ENCODE measurements at regions not wholly inside any gene's neighbourhood (a gene's known extent, or its start where the extent isn't known, plus 50 kb on each side); places are given as distances from the start of the nearest gene placed in this dataset.
"Not testable (repeated sequence)": the region's sequence is repeated elsewhere in the genome, so short reads cannot be mapped to it uniquely, and the experiment has no call there.

DNA sequence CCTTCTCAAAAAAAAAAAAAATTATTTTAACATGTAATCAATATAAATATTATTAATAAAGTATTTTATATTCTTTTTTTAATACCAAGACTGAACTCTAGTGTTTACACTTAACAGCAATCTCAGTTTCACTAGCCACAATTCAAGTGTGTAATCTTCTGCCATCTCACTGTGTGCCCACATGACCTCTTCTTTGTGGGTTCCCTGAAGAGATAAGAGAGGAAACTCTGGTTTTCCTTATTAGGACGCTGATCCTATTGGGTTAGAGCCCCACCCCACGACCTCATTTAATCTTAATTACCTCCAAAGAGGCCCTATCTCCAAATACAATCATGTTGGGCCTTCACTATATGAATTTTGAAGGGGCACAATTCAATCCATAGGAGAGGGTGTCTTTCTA lies 177.6 kb downstream of the STK31 start:
- no peak for DNase-seq

DNA sequence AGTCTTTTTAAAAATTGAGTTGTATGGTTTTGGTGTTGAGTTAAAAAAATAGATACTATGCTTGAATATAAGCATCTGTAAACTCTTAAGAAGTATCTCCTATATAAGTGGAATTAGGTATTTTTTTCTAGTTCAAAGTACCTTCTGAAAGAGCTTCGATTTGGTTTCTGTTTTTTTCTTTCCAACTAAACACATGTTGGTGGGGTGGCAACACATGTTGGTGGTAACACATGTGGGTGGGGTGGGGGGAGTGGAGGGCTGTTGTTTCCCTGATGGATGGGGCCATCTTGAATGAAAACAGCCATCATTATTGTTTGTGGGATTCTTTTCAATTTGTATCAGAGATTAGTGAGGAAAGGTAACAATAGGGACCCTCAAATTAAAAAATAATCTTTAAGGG lies 178.9 kb downstream of the STK31 start:
- DNase-seq = no peak

DNA sequence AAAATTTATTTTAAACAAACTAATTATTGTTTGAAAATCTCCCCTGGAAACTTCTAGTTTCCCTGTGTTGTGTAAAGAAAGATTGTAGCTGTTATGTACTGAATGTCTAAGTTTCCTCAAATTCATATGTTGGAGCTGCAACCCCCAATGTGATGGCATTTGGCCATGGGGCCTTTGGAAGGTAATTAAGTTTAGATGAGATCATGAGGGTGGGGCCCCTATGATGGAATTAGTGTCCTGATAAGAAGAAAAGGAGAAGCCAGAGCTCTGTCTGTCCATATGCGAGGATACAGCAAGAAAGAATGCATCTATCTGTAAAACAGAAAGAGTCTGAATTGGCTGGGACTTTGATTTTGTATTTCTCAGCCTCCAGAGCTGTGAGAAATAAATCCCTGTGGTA lies 179.5 kb downstream of the STK31 start:
- DNase-seq = no peak

DNA sequence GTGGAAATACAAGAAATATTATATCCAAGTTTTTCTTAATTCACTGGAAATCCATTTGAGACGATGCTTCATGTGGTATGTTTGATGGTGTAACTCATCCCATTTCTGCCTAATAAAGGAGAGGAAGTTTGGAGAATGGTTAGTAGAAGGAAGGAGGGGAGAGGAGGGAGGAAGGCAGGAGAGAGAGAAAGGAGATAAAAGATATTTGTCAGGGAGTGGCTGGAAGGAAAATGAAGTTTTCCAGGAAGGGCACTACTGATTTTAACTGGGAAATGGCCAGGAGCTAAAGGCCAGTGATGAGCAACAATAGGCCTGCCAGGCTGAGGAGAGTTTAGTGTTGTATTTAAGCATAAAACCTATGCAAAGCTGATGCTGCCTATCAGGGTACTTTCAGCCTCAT lies 182.0 kb downstream of the STK31 start:
- DNase-seq = no peak

DNA sequence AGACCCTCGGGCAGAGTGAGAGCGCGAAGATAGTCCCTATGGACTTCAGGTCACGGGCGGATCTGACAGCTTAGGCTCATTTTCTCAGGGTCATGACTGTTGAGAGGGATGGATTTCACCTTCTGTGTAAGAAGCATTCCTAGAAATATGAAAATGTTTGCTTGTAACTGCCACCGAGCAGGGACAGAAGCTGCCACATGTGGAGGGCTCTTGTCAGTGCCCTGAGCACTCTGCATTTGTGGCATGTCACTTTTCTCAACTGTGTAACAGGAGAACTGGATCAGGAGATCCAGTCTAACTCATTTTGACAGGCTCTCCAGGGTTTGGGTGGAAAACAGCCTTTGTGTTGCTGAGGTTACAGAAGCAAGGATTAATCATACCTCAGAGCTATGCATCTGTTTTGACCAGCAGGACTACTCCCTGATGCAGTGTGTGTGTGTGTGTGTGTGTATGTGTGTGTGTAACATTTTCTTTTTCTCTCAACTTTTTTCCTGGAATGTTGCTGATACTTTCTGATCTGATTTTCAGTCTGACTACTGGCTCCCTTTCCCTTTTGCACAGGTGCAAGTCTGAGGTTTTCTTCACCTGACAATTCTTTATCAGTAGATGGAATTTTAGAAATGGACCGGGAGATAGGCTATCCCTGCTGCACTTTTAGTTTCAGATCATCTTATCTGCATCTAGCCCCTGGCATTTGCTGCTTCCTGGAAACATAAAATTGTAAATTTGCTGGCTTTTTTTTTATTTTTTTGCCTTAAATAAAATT lies 183.3 kb downstream of the STK31 start:
- DNase-seq = no peak

DNA sequence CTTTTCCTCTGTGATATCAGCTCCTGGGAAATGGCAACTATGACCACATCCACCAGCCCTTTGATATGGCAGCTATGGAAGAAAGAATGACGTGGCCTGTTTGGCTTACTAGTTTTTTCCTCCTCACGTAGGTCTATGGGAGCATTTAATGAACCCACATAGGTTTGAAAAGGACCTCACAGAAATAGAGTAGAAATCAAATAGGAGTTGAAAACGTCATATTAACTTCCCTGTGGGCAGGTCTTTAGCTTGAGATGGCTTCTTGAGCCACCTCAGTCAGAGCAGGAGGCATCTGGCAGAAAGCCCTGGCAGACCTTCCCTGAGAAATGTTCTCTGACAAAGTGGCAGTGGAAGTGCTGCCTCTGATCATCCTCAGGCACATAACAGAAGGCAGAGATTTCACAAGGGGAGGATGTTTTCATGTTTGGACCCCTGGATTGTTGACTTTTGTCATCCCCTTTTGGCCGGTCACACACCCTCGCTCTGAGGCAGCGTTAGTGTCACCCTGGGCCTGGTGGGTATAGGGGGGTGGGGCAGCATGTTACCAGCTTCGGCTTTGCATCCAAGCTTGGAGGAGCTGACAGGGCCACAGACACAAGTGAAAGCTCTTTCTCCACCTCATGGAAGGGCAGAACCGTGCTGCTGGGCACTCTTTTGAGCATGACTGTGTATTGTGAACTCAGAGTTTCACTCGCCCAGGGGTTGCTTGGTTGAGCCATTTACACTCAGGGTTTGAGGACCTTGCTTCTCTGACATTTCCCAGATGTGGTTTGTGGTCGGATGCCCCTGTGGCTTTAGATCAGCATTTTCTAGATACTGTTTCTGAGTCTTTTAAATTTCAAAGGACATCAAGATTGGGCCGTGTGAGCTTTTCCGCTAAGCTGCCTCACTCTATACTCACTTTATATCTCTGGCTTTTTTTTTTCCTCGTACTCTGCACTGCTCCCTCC lies 184.2 kb downstream of the STK31 start:
- no peak for DNase-seq

DNA sequence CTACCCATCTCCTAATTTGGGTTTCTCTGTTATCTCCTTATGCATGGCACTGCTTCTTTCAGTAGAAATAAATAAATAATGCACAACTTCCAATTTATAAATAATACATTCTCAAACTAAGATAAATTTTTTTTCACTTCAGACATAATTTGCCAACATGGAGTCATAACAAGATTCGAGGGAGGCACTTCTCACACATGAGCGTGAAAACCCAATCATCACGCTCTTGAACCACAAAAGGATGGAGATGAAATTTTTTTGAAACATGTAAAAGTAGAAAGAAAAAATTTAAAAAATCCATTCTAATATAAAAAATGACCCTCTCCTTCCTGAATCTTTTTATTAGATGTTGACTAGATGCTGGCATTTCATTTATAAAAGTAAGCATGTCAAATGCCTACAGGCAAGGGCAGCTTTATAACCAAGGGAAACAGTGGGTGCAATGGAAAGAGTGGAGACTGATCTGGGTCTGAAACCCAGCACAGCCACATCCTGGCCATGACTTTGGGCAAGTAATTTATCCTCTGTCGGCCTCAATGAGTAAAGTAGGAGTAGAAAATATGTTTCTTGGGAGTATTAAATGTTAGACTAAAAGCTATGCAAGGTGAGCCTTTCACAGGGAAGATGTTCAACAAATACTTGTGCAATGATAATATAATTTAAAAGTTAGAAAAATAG lies 185.0 kb downstream of the STK31 start:
- DNase-seq = no peak

DNA sequence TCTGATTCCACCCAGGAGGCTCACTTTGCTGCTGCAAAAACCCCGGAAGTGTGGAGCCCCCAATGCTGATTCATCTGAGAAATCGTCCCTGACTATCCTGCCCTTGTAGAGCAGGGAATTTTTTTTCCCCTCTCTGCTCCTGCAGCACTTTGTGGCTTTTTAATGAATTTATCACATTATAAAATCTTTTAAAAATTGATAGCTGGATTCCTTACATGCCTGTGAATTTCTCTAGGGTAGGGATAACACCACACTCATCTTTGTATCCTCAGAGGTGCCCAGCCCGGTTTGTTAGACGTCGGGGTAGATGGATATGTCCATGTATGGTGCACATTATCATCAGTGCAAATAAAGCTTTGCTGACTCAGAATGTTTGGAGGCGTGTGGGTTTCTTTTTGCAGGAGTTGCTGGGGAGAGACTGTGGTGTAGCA lies 185.7 kb downstream of the STK31 start:
- no peak for DNase-seq

DNA sequence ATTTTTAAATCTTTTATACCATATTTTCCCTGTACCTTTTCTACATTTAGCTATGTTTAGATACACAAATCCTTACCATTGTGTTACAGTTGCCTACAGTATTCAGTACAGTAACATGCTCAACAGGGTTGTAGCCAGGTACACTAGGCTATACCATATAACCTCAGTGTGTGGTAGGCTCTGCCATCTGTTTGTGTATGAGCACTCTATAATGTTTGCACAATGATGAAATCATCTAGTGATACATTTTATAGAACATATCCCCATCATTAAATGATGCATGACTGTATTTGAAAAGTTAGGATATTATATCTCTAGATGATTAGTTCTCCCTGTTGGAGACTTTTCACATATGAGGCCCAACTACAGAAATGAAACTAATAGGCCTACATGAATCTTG lies 188.6 kb downstream of the STK31 start:
- no peak for DNase-seq

DNA sequence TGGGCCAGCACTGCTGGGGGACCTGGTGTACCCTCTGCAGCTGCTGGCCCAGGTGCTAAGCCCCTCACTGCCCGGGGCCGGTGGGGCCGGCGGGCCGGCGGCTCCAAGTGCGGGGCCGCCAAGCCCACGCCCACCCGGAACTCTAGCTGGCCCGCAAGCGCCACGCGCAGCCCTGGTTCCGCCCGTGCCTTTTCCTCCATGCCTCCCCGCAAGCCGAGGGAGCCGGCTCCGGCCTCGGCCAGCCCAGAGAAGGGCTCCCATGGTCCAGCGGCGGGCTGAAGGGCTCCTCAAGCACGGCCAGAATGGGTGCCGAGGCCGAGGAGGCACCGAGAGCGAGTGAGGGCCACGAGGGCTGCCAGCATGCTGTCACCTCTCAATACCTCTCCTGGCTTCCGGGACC lies 194.9 kb downstream of the STK31 start:
- not testable (repeated sequence) for DNase-seq

DNA sequence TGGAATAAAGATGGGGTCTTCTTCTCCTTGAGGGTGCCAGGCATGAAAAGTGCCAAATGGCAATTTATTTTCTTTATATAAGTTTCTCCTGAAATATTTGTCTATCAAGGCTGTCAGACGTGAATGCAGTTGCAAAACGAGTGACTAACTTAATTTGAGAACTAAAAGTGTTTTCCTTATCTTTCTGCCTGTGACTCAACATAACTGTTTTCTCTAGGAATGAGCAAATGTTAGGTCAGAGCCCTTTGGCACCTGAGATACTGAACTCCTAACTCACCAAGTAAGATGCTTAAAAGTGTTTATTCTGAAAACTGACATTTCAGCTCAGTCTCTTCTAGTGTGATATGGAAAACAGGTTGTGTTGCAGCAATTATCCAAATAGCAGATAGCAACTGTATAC lies 197.0 kb downstream of the STK31 start:
- no peak for DNase-seq

DNA sequence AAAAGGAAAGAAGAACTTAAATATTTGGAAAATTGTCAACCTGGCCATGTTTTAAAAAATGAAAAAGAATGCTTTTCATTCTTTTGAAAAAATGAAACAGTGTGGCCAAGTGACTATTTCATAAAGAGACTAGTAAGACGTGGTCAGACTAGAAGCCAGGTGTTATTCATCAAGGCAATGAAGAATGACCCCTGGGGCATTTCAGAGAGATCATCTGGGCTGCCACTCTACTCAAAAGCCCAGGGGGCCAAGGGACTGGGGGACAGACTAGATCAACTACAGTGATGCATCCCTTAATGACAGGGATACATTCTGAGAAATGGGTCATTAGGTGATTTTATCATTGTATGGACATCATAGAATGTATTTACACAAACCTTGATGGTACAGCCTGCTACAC lies 199.4 kb downstream of the STK31 start:
- no peak for DNase-seq

DNA sequence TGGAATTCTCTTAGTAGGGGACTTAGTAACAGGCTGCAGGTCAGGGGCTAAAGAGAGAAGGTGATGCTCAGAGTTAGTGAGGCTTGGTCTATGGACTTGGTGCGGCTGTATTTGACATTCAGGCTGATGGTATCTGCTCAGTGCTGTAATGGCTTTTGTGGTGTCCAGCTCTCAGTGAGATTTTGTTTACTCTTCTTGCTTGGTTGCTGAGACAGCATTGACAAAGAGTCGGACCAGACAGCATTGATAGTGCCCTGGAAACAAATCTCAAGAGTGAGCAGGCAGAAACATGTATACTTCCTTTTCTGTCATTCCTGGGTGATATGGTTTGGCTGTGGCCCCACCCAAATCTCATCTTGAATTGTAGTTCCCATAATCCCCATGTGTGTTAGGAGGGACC lies 202.0 kb downstream of the STK31 start:
- no peak for DNase-seq

DNA sequence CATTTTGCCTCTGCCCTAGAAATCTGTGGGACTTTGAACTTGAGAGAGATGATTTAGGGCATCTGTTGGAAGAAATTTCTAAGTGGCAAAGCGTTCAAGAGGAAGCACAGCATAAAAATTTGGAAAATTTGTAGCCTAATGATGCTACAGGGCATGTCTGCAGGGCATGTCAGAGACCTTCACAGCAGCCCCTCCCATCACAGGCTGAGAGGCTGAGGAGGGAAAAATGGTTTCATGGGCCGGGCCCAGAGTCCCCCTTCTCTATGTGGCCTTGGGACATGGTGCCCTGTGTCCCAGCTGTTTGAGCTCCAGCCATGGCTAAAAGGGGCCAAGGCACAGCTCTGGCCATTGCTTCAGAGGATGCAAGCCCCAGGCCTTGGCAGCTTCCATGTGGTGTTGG lies 203.0 kb downstream of the STK31 start:
- DNase-seq = no peak

DNA sequence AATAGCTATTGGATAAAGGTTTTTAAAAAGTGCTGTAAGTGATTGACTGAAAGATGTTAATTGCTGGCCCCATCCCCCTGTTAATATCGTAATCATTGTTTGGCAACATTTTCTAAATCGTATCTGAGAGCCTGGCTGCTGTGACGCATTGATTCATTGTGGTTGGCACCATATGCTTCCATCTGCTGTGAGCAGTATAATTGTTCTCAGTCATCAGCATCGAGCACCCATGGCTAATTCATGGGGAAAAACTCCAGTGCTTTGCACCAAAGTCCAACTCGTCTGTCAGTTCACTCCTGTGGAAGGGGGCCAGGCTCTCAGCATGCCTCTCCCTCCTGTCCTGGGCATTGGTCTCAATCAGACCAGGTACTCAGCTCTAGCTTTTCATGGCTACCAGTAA lies 205.2 kb downstream of the STK31 start:
- DNase-seq = no peak

DNA sequence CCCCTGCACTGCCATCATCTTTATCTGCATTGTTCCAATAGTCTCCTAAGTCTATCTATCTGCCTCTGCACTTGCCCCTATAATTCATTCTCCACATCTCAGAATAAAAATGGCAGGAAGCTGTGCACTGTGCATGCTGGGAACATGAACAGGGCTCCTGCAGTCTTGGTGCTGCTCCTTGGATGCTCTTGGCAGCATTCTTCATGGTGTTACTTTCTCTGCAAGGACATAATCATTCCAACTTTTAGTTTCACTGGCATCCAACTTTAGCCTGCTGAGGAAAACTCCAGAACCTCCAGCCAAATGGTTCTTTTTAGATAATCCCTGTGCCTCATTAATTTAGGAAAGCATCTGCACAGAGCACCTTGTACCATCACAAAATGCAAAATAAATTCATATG lies 208.3 kb downstream of the STK31 start:
- no peak for DNase-seq

DNA sequence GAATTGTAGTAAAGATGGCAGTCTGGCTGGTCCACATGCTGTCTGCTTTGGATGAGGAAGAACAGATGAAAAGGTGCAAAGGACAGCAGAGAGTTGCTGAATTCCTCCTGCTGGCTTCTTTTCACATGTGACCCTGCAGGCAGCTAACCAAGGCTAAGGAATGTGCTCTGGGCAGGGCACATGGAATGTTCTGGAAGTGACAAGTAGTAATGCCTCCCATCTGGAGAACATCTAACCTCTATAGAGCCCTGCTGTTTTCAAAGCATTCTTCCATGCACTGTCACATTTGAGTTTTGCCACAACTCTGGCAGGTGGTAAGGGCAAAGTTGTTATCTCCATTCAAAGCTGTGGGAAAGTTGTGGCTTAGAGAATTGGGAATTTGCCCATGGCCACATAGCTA lies 208.8 kb downstream of the STK31 start:
- DNase-seq = no peak

DNA sequence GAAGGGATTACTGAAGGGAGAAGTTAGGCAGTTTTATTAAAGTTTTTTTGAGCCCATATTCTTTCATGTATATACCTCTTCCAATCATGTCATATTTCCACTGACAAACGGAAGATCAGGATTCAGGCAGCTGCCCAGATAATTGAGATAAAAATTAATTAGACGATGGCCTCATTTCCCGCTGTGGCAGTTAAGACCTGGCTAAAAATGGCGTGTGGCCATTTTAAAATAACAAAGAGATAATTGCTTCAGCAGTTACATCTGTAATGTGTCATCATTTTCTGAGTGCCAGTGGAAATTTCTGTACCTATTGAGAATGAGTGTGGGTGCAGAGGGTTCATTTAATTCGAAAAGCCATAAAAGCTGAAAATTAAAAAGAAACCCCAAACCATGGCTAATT lies 215.1 kb downstream of the STK31 start:
- no peak for DNase-seq

DNA sequence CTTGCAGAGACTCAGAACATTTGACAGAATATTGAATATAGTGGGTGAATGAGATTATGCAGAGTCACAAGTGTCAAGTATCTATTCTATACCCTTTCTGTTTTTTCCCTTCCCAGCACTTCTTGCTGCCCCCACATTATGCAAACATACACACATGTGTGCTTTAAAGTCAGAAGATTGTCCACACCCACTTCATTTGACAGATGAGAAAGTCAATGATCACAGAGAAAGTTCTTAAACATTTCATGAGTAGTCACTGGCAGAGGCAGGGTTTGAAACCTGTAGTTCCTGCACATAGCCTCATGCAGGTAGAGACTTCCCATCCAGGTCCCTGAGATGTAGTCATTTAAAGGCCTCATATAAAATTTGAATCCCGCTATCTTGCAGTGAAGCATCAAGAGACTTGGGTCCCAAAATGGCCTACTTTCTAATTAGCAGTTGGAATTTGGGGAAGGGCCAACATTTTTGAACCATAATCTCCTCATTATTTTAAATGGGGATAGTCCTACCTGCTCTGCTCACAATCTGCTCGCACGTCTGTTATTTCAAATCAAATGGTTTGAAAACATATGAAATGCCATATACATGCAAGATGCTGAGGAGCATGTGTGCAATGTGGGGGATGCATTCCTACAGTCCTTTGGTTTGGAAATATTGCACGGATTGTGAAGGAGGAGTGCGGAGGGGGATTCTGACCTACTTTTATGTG lies 217.8 kb downstream of the STK31 start:
- no peak for DNase-seq

DNA sequence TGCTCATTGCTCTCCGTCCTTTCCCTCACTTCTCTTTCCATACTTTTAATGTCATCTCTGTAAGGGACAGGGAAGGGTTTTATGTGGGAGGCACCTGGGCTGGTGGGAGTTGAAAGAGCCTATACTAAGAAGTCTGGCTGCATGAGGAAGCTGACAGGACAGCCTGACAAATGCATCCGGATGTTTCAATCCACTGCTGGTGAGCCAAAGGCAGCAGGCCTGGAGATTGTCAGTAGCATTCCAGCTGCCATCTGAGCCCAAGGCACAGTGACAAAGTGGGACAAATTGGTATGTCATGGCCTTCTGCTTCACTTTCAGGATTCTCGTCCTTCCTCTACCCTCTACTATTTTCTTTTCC lies 218.4 kb downstream of the STK31 start:
- DNase-seq = no peak

DNA sequence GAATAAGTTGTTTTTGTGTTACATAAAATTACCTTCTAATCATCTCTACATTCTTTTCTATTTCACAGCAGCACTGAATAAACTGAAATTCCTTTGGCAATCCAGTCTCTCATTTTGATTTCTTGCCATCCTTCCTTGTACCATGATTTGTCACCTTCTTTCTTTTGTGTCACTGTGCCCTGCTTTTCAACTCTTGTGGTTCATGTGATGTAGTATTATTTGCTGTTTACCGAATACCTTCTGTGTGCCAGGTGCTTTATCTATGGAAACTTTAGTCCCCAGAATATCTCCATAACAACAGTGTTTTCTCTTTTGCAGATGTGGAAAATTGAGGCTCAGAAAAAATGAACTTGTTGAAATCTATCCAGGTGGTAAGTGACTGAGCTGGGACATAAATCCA lies 220.3 kb downstream of the STK31 start:
- no peak for DNase-seq

DNA sequence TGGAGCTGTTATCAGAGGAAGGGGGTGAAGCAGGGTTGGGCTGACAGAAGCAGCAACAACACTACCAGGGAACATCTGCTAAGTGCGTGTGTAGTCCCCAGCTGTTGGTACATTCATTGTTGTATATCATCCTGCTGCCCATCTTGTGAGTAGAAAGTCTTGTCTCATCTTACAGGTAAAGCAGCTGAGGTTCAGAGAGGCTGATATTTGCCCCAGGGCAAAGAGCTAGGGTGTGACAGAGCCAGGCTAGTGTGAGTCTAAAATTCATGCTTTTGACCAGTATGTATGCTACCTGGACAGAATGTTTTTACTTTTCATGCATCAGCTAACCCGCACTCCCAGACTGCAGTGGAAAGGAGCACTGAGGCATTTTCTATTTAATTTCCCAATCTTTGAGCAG lies 221.6 kb downstream of the STK31 start:
- DNase-seq = no peak

DNA sequence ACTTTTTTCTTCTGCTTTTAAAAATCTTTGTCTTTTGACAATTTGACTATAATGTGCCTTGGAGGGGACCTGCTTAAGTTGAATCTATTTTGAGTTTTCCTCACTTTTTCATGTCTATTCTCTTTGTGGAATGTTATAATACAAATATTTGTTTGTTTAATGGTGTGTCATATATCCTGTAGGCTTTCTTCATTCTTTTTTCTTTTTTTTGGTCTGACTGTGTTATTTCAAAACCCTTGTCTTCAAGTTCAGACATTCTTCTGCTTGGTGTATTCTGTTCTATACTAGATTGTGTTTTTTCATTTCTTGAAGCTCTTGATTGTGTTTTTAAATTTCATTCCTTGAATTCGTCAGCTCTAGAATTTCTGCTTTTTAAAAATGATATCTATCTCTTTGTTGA lies 228.2 kb downstream of the STK31 start:
- DNase-seq = no peak

Data from suppressor macrophage (primary cell).